Stimulated activated CD4-positive, alpha-beta T cell treated with anti-CD3 and anti-CD28 coated beads, Interleukin-12 subunit alpha, Interleukin-12 subunit beta, amount 100 ng/mL, for 48 hours (primary cell): ENCODE measurements at regions not wholly inside any gene's neighbourhood (a gene's known extent, or its start where the extent isn't known, plus 50 kb on each side); places are given as distances from the start of the nearest gene placed in this dataset.
"Not testable (repeated sequence)": the region's sequence is repeated elsewhere in the genome, so short reads cannot be mapped to it uniquely, and the experiment has no call there.

Experiments used
- DNase-seq, 3 donors: peaks; one replicate each; pipeline ENCODE4 v3.0.0-alpha.2; 2020; ENCODE audit warnings: low read depth in 2 of 3, low spot score in 1 of 3

- DNase-seq: not testable (repeated sequence)
These were observed 149.2 kb downstream of the PCDH7 start for GRCh38 chr4:30869387-30869786.

GRCh38 chr4:30870513-30870912 lies 150.3 kb downstream of the PCDH7 start:
- DNase-seq: no peak

- no peak for DNase-seq
These were observed 155.6 kb downstream of the PCDH7 start for GRCh38 chr4:30875658-30876269.

GRCh38 chr4:30879855-30880598 lies 159.9 kb downstream of the PCDH7 start:
- DNase-seq: no peak

GRCh38 chr4:30881985-30882384 lies 161.8 kb downstream of the PCDH7 start:
- no peak for DNase-seq

- no peak for DNase-seq
These were observed 162.3 kb downstream of the PCDH7 start for GRCh38 chr4:30882443-30882842.

GRCh38 chr4:30882995-30883675 lies 163.0 kb downstream of the PCDH7 start:
- DNase-seq: no peak

GRCh38 chr4:30901461-30902451 lies 181.6 kb downstream of the PCDH7 start:
- no peak for DNase-seq

GRCh38 chr4:30903502-30904214 lies 183.5 kb downstream of the PCDH7 start:
- no peak for DNase-seq

GRCh38 chr4:30904215-30904555 lies 184.0 kb downstream of the PCDH7 start:
- DNase-seq: no peak

GRCh38 chr4:30904588-30904987 lies 184.4 kb downstream of the PCDH7 start:
- no peak for DNase-seq

- DNase-seq: no peak
These were observed 192.0 kb downstream of the PCDH7 start for GRCh38 chr4:30912098-30912714.

GRCh38 chr4:30916337-30917274 lies 196.4 kb downstream of the PCDH7 start:
- no peak for DNase-seq

GRCh38 chr4:30917946-30918345 lies 197.8 kb downstream of the PCDH7 start:
- no peak for DNase-seq

- no peak for DNase-seq
These were observed 199.3 kb downstream of the PCDH7 start for GRCh38 chr4:30919458-30919857.

GRCh38 chr4:30920043-30920442 lies 199.9 kb downstream of the PCDH7 start:
- no peak for DNase-seq

- DNase-seq: no peak
These were observed 202.5 kb downstream of the PCDH7 start for GRCh38 chr4:30922625-30923024.

GRCh38 chr4:30924495-30924894 lies 204.3 kb downstream of the PCDH7 start:
- DNase-seq: no peak

GRCh38 chr4:30929649-30930048 lies 209.5 kb downstream of the PCDH7 start:
- DNase-seq: no peak
